GM13977 (cell line): ENCODE measurements at regions not wholly inside any gene's neighbourhood (a gene's known extent, or its start where the extent isn't known, plus 50 kb on each side); places are given as distances from the start of the nearest gene placed in this dataset.
"Not testable (repeated sequence)": the region's sequence is repeated elsewhere in the genome, so short reads cannot be mapped to it uniquely, and the experiment has no call there.

Source experiments
- DNase-seq: peaks from one replicate; pipeline ENCODE4 v3.0.0; 2012; ENCODE audit warnings: low spot score
- in situ Hi-C: fragments of 300-500 bp; cut with MboI; formaldehyde crosslinking; loops from one replicate; pipeline ENCODE4 v1.12.0; 2022; ENCODE audit warnings: low sequenced_read_pairs, low pct_unique_long_range_greater_than_20kb, mixed read lengths, inconsistent platforms; ENCODE audit not compliant: unreplicated experiment
- TF ChIP-seq, protein P1 (sequence below): IDR thresholded peaks from 2 replicates; pipeline ENCODE4 v1.5.1; 2012; ENCODE audit warnings: mild to moderate bottlenecking, control low read depth; ENCODE audit not compliant: insufficient read depth; ENCODE audit errors: extremely low read depth, missing control alignments

DNA sequence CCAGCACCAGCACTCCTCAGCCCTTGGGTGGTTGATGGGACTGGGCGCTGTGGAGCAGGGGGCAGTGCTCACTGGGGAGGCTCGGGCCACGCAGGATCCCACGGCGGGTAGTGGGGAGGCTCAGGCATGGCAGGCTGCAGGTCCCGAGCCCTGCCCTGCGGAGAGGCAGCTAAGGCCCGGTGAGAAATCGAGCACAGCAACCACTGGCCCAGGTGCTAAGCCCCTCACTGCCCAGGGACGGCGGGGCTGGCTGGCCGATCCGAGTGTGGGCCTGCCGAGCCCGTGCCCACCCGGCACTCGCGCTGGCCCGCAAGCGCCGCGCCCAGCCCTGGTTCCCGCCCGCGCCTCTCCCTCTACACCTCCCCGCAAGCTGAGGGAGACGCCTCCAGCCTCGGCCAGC lies 56.0 kb upstream of the ZNF195 start:
- TF ChIP-seq, protein P1, sequence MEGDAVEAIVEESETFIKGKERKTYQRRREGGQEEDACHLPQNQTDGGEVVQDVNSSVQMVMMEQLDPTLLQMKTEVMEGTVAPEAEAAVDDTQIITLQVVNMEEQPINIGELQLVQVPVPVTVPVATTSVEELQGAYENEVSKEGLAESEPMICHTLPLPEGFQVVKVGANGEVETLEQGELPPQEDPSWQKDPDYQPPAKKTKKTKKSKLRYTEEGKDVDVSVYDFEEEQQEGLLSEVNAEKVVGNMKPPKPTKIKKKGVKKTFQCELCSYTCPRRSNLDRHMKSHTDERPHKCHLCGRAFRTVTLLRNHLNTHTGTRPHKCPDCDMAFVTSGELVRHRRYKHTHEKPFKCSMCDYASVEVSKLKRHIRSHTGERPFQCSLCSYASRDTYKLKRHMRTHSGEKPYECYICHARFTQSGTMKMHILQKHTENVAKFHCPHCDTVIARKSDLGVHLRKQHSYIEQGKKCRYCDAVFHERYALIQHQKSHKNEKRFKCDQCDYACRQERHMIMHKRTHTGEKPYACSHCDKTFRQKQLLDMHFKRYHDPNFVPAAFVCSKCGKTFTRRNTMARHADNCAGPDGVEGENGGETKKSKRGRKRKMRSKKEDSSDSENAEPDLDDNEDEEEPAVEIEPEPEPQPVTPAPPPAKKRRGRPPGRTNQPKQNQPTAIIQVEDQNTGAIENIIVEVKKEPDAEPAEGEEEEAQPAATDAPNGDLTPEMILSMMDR, result no peak
- in situ Hi-C loops, result no loop called here
- no peak for DNase-seq

DNA sequence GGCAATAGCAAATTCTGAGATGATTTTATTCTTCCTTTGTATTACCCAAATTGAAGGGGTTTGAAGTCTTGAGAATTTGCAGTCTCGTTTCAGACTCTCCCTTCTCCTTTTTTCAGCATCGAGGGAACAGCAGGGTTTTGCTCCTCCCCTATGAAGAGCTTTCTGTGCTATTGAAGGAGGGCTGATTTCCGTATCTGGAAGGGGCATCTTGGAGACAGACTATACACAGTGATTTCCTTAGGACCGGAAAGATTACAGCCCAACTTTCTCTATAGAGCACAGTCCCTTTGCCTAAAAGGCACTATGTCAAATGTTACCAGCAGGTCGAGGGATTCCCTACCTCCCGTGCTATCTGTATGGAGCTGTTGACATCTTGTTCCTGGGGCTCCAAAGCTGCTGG lies 50.2 kb upstream of the ZNF195 start:
- DNase-seq, in situ Hi-C loops: not testable (repeated sequence)
